GM18909 (cell line): ENCODE measurements at regions not wholly inside any gene's neighbourhood (a gene's known extent, or its start where the extent isn't known, plus 50 kb on each side); places are given as distances from the start of the nearest gene placed in this dataset.
"Not testable (repeated sequence)": the region's sequence is repeated elsewhere in the genome, so short reads cannot be mapped to it uniquely, and the experiment has no call there.

Source experiments
- ATAC-seq: cut with Tn5 transposase; IDR thresholded peaks from one replicate; pipeline ENCODE4 v1.9.1; 2021; ENCODE audit warnings: mild to moderate bottlenecking; ENCODE audit not compliant: unreplicated experiment, poor library complexity

GRCh38 chr11:36750349-36750748 lies 152.3 kb upstream of the RAG2 start:
- no peak for ATAC-seq

- ATAC-seq: no peak
Observed at GRCh38 chr11:36748836-36749235, 150.8 kb upstream of the RAG2 start.

DNA sequence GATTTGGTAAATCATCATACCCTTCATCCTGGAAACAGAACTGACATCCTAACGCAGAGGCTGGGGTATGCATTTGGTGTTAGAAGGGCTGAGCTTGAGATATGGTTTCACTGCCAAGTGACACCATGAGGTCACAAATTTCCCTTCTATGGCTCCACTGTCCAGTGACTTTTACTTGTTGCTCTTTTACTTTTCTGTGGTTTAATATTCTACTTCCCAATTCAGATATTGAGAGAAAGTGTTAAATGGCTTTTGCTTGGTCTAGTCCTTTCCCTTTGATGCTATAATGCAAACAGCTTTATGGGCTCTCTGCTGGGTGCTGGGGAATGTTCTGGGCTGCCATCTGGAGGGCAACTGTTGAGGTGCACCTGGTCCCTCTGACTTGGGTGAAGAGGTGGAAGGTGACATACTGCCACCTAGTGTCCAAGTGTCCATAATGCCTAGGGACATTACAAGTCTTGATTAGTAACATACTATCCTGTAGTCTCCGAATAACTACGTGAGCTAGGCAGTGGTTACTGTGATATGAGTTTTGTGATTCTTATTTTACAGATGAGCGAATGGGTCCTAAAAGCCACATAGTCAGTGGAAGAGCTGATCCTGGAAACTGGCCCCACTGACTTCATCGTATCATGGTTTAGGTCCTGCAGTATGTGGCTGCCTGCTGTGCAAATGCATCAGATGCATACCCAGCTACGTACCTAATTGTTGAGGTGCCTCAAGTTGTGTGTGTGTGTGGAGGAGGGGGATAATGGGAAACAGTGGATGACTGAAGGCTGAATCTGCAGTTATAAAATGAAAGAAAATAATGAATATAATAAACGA lies 149.1 kb upstream of the RAG2 start:
- ATAC-seq: peak; percentile 97

DNA sequence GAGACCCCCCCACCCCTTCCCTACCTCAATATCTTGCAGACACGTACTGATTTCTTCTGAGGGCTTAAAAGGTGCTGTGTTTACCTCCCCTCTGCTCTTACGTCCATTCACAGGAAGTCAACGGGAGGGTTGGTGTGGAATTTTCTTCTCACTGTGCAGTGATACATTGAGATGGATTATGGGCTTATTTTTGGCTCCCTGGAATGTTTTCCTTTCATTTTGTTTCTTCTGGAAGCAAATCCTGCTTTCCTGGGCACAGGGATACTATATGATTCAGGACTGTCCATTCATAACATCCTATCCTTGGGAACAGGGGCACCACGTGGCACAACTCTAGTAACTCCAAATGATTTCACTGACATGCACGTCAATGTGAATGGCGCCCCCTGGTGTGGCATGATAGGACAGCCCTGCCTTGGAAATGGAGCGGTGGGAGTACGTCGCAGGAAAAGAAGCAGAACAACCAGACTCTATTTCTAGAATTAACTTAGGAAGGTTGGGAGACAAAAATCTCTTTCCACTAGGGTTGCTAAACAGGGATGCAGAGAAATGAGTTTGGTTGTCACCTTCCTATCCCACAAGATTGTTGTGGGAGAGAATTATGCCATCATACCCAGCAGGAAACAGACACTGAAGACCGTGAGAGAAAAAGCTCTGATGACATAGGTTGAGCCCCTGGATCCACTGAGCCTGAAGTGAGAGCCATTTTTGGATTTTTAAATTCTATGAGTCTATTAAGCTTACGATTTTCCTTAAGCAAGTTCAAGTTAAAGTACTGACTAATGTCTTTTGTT lies 146.5 kb upstream of the RAG2 start:
- peak; percentile 24 for ATAC-seq

GRCh38 chr11:36743039-36743438 lies 145.0 kb upstream of the RAG2 start:
- peak; percentile 58 for ATAC-seq

DNA sequence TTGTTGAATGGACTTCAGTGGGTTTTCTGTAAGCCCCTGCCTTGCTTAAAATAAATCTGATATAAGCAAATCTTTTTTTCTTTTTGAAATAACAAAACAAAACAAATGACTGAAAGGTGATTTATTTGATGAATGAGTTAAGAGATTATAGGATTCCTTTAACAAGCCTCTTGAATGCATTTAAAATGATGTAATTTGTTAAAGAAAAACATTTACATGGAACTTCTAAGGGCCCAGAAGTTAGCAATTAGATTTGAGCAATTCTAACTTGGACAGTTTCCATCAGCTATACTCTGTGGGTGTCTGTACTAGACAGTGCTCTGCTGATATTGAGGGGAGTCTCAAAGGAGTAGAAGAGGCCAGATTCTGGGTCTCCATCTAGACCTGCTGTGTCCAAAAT lies 143.5 kb upstream of the RAG2 start:
- no peak for ATAC-seq

GRCh38 chr11:36738292-36738861 lies 140.3 kb upstream of the RAG2 start:
- no peak for ATAC-seq

DNA sequence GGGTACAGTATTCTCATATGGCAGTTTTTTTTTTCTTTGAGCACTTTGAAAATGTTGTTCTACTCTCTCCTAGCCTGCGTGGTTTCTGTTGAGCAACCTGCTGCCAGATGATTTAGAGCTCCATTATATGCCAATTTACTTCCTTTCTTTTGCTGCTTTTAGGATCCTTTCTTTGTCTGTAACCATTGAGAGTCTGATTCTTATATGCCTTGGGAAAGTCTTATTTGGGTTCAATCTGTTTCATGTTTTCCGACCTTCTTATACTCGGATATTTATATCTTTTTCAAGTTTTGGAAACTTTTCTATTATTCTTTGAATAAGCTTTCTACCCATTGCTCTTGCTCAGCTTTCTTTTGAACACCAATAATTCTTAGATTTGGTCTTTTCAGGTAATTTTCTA lies 138.1 kb upstream of the RAG2 start:
- no peak for ATAC-seq

GRCh38 chr11:36733721-36734120 lies 135.7 kb upstream of the RAG2 start:
- not testable (repeated sequence) for ATAC-seq

DNA sequence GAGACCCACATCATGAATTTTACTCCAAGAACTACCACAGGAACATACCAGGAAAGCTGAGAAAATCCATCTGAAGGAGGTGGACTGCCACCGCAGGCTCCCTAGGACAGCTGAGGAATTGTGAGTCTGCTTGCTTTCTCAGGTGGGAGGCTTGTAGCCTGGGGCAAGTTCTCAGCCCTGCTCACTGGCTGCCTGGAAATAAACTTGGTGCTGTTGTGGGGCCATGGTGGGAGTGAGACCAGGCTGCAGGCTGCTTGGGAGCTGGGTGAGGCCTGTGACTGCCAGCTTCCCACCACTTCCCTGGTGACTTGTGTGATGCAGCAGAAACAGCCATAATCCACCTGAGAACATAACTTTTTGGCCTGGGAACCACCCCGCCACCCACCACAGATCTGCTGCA lies 132.7 kb upstream of the RAG2 start:
- ATAC-seq: no peak

- no peak for ATAC-seq
Observed at GRCh38 chr11:36729825-36730224, 131.8 kb upstream of the RAG2 start.

DNA sequence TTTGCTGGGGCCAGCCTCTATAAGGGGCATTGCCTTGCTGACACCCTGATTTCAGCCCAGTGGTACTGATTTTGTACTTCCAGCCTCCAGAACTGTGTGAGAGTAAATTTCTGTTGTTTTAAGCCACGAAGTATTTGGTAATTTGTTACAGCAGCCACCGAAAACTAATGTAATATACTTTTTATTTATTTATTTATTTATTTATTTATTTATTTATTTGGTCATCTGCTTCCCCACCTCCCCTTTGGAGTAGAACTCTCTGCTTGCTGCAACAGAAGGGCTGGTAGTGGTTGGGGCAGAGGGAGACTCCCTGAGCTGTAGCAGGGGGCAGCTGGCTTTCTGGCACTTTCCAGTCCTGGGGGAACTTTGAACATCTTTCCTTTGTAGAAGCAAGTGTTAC lies 128.4 kb upstream of the RAG2 start:
- no peak for ATAC-seq

DNA sequence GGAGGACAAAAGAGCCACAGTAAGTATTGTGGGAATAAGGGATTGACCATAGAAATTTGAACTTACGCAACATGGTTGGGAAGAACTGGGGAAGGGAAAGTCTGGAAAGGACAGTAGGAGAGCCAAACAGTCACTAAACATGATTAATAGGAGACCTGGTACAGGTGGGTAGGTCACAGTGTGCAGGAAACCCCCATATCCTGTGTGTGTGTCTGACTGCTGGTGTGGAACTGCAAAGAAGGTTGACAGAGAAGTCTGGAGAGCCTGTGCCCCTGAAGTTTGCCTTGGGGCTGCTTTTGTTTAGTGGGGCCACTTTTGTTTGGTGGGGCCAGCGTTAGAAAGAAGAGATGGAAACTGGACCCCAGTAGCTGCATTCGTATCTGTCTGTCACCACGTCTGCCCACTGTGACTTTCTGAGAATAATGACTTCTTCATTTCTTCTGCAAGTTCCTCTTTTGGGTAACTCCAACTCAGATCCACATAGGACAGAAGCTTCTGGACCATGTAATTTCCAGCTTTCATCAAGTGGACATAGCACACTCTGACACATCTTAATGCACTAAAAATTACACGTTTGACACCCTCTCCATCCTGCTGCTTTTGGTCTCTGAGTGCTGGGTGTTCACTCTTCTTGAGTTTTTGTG lies 126.8 kb upstream of the RAG2 start:
- ATAC-seq: peak; percentile 84

DNA sequence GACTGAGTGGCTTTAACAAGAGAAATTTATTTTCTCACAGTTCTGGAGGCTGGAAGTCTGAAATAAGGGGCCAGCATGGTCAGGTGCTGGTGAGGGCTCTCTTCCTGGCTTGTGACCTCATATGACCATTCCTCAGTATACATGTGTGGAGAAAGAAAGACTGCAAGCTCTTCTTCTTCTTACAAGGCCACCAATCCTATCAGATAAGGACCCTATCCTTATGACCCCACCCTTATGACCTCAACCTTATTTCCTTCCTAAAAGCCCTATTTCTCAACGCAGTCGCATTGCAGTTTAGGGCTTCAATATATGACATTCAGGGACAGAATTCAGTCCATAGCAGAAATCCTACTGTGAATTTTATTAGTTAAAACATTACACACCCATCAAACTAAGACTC lies 124.4 kb upstream of the RAG2 start:
- no peak for ATAC-seq

- ATAC-seq: no peak
Observed at GRCh38 chr11:36719358-36720107, 121.5 kb upstream of the RAG2 start.

DNA sequence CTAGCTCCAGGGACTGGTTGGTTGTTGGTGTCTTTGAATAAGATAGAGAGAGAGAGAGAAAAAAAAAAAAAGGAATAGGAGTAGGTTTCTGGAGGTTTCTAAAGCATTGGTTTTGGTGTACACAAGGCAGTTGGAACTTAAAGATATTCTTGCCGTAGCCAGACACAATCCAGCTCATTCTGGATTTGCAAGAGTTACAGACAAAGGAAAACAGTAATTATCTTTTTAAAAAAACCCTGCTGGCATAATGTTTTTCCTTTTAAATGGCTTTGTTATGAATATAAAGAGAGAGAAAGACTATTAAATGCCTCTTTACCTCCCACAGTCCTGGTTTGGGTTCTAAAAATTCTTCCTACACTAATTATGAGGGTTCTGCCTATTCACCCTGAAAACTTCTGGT lies 120.4 kb upstream of the RAG2 start:
- ATAC-seq: no peak

- ATAC-seq: no peak
Observed at GRCh38 chr11:36713715-36714114, 115.7 kb upstream of the RAG2 start.

GRCh38 chr11:36711104-36711825 lies 113.2 kb upstream of the RAG2 start:
- no peak for ATAC-seq
